CD14-positive monocyte (primary cell): ENCODE measurements at regions not wholly inside any gene's neighbourhood (a gene's known extent, or its start where the extent isn't known, plus 50 kb on each side); places are given as distances from the start of the nearest gene placed in this dataset.

Experiments
- DNase-seq, 3 donors: peaks; one replicate each; pipeline ENCODE4 v3.0.0-alpha.2; 2011 to 2022
- H2AFZ ChIP-seq: 2 replicates; pipeline ENCODE4 v1.6.0; 2012; ENCODE audit warnings: mild to moderate bottlenecking, low read depth, low read length, inconsistent platforms; ENCODE audit not compliant: insufficient read depth, poor library complexity, severe bottlenecking
- H3K27ac ChIP-seq, 2 donors: 1 replicate in 1 of 2; 2 replicates in 1 of 2; pipeline ENCODE4 v1.5.1; 2012 to 2013; ENCODE audit warnings: low read length in 2 of 2, control low read depth in 1 of 2, inconsistent platforms in 1 of 2, low read depth in 1 of 2, mild to moderate bottlenecking in 1 of 2
- H3K27me3 ChIP-seq, 2 donors: one replicate each; pipeline versions ENCODE4 v1.6.0 to v1.6.1; 2011 to 2013; ENCODE audit warnings: low read length in 2 of 2; ENCODE audit not compliant: control insufficient read depth in 2 of 2, insufficient read depth in 2 of 2
- H3K36me3 ChIP-seq, 2 donors: replicated peaks in 1 of 2; 1 replicate in 1 of 2; 2 replicates in 1 of 2; pipeline versions ENCODE4 v1.5.1 to v1.6.1; 2012 to 2013; ENCODE audit warnings: low read length in 2 of 2, control low read depth in 1 of 2, inconsistent platforms in 1 of 2, mild to moderate bottlenecking in 1 of 2; ENCODE audit not compliant: insufficient read depth in 2 of 2, control insufficient read depth in 1 of 2
- H3K4me1 ChIP-seq, 2 donors: 1 replicate in 1 of 2; 2 replicates in 1 of 2; pipeline versions ENCODE4 v1.5.1 to v1.6.1; 2012 to 2013; ENCODE audit warnings: low read length in 2 of 2, control low read depth in 1 of 2, inconsistent platforms in 1 of 2, mild to moderate bottlenecking in 1 of 2, moderate library complexity in 1 of 2; ENCODE audit not compliant: insufficient read depth in 2 of 2, control insufficient read depth in 1 of 2
- H3K4me2 ChIP-seq: replicated peaks from 2 replicates; pipeline ENCODE3; 2012; ENCODE audit warnings: low read length, moderate library complexity, mild to moderate bottlenecking; ENCODE audit not compliant: poor library complexity, severe bottlenecking; ENCODE audit errors: extremely low read depth
- H3K4me3 ChIP-seq, 3 experiments: fragments of 200-600 bp in 1 of 3; sonication (generic) in 1 of 3; replicated peaks in 1 of 3; 1 replicate in 2 of 3; 2 replicates in 1 of 3; pipeline ENCODE4 v1.5.1; 2011 to 2013; ENCODE audit warnings: low read length in 3 of 3, mild to moderate bottlenecking in 3 of 3, control low read depth in 2 of 3, low read depth in 2 of 3, inconsistent platforms in 1 of 3, moderate library complexity in 1 of 3
- H3K79me2 ChIP-seq: 2 replicates; pipeline ENCODE4 v1.6.0; 2012; ENCODE audit warnings: mild to moderate bottlenecking, control low read depth, inconsistent platforms, low read length, moderate library complexity; ENCODE audit not compliant: insufficient read depth
- H3K9ac ChIP-seq: 2 replicates; pipeline ENCODE4 v1.6.0; 2017; ENCODE audit warnings: low read length, mild to moderate bottlenecking; ENCODE audit not compliant: insufficient read depth, poor library complexity, severe bottlenecking
- H3K9me3 ChIP-seq, 2 donors: replicated peaks in 1 of 2; 1 replicate in 1 of 2; 2 replicates in 1 of 2; pipeline versions ENCODE4 v1.5.1 to v1.6.1; 2012 to 2013; ENCODE audit warnings: low read length in 2 of 2, control low read depth in 1 of 2; ENCODE audit not compliant: control insufficient read depth in 1 of 2, insufficient read depth in 1 of 2
- H4K20me1 ChIP-seq: 2 replicates; pipeline ENCODE4 v1.6.0; 2012; ENCODE audit warnings: mild to moderate bottlenecking, low read length, control low read depth, moderate library complexity; ENCODE audit not compliant: insufficient read depth
- H3K27ac Mint-ChIP-seq, 7 donors: one replicate each; pipeline ENCODE4 v1.8.0; 2020; ENCODE audit warnings: mild to moderate bottlenecking in 7 of 7, mixed read lengths in 7 of 7, moderate library complexity in 6 of 7, inconsistent platforms in 2 of 7
- H3K27me3 Mint-ChIP-seq, 3 donors: one replicate each; pipeline ENCODE4 v1.8.0; 2021 to 2022; ENCODE audit warnings: low read depth in 3 of 3, mild to moderate bottlenecking in 3 of 3, mixed read lengths in 3 of 3, moderate library complexity in 3 of 3, inconsistent platforms in 1 of 3
- H3K36me3 Mint-ChIP-seq, 2 donors: one replicate each; pipeline ENCODE4 v1.8.0; 2020; ENCODE audit warnings: mixed read lengths in 2 of 2, inconsistent platforms in 1 of 2, mild to moderate bottlenecking in 1 of 2
- H3K4me1 Mint-ChIP-seq: one replicate; pipeline ENCODE4 v1.8.0; 2020; ENCODE audit warnings: mild to moderate bottlenecking, mixed read lengths
- H3K4me3 Mint-ChIP-seq, 2 donors: one replicate each; pipeline ENCODE4 v1.8.0; 2020; ENCODE audit warnings: mild to moderate bottlenecking in 2 of 2, mixed read lengths in 2 of 2, moderate library complexity in 1 of 2
- H3K9me3 Mint-ChIP-seq, 7 donors: one replicate each; pipeline ENCODE4 v1.8.0; 2020 to 2022; ENCODE audit warnings: mixed read lengths in 7 of 7, mild to moderate bottlenecking in 6 of 7, moderate library complexity in 6 of 7, inconsistent platforms in 2 of 7
- WGBS: methylation state at CpG from one replicate; pipeline ENCODE4 v1.1.5; 2013; ENCODE audit warnings: missing lambda C conversion rate; ENCODE audit not compliant: insufficient coverage; 5-methylcytosine and 5-hydroxymethylcytosine counted together
- intact Hi-C, 2 donors: fragments of 100-400 bp; cut with micrococcal nuclease; formaldehyde crosslinking; loops; one replicate each; pipeline versions ENCODE4 v1.15.0 to v1.15.1; 2023
- TF ChIP-seq, protein P1 (sequence below): fragments of 200-600 bp; IDR thresholded peaks from one replicate; pipeline ENCODE4 v1.8.0; 2022; ENCODE audit warnings: antibody characterized with exemption, mild to moderate bottlenecking

DNA sequence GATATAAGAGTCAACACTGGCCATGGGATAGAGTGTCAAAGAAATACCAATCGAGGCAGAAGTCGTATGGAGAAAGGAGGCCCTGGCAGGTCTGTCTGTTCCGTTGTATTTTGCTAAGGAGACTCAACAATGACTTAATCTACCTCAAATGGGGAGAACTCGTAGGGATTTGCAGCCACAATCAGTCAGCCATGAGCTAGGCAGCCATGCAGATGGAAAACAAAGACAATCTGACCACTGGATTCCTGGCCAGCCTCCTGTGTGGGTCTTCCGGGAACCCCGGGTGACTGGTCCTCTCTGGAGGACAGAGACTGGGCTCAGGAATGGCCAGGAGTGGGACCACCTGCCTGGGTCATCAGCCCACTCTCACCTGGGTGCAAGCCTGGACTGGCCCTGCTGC is 167.8 kb downstream of the ETS2 start:
- no peak overlapping the region for H3K4me2 ChIP-seq
- H3K27ac ChIP-seq: no peak overlapping the region
- H3K36me3 ChIP-seq: no peaks in the 10 kb centered on the region
- H4K20me1 ChIP-seq: no peaks in the 10 kb centered on the region
- no peaks in the 10 kb centered on the region for H3K79me2 ChIP-seq
- TF ChIP-seq, protein P1, sequence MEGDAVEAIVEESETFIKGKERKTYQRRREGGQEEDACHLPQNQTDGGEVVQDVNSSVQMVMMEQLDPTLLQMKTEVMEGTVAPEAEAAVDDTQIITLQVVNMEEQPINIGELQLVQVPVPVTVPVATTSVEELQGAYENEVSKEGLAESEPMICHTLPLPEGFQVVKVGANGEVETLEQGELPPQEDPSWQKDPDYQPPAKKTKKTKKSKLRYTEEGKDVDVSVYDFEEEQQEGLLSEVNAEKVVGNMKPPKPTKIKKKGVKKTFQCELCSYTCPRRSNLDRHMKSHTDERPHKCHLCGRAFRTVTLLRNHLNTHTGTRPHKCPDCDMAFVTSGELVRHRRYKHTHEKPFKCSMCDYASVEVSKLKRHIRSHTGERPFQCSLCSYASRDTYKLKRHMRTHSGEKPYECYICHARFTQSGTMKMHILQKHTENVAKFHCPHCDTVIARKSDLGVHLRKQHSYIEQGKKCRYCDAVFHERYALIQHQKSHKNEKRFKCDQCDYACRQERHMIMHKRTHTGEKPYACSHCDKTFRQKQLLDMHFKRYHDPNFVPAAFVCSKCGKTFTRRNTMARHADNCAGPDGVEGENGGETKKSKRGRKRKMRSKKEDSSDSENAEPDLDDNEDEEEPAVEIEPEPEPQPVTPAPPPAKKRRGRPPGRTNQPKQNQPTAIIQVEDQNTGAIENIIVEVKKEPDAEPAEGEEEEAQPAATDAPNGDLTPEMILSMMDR: no peak
- Mint-ChIP-seq H3K4me3 (no peak overlapping the region), H3K36me3 (no peaks in the 10 kb centered on the region), H3K9me3 (peaks cover 0 to 6% (median 0%) of the 10 kb centered on the region in 7 donors), H3K27ac (peak overlapping the region in 1 of 7 donors; percentile 7), H3K4me1 (no peaks in the 10 kb centered on the region), H3K27me3 (peaks cover 0 to 1% (median 0%) of the 10 kb centered on the region in 3 donors)
- WGBS: 97% methylated on average over 5 of the region's 6 CpGs
- no peak overlapping the region for H2AFZ ChIP-seq
- intact Hi-C loops: no loop called here
- no peaks in the 10 kb centered on the region for H3K27me3 ChIP-seq
- no peak overlapping the region for H3K9ac ChIP-seq
- DNase-seq: no peak
- no peaks in the 10 kb centered on the region for H3K4me1 ChIP-seq
- H3K9me3 ChIP-seq: no peaks in the 10 kb centered on the region
- H3K4me3 ChIP-seq: no peak overlapping the region

DNA sequence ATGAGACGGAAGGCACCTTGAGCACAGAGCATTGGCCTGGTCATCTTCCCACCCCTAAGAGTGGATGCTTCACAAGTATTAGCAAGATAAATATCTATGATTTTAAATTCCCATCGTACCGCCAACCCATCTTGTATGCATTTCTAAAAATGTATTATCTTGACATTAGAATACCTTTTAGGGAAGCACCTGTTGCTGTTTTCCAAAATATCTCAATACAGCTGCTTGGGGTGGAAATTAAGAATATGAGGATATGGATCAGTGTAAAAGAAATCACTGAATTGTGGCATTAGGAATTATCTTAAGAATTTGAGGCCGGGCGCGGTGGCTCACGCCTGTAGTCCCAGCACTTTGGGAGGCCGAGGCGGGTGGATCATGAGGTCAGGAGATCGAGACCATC is 166.3 kb downstream of the ETS2 start:
- H3K4me3 ChIP-seq: no peak overlapping the region
- H2AFZ ChIP-seq: no peak overlapping the region
- H3K27ac Mint-ChIP-seq: no peak overlapping the region
- no peaks in the 10 kb centered on the region for H4K20me1 ChIP-seq
- H3K36me3 Mint-ChIP-seq: no peaks in the 10 kb centered on the region
- H3K4me1 Mint-ChIP-seq: no peaks in the 10 kb centered on the region
- intact Hi-C loops: no loop called here
- no peak overlapping the region for H3K4me3 Mint-ChIP-seq
- no peak overlapping the region for H3K4me2 ChIP-seq
- H3K9ac ChIP-seq: no peak overlapping the region
- no peaks in the 10 kb centered on the region for H3K9me3 ChIP-seq
- no peaks in the 10 kb centered on the region for H3K79me2 ChIP-seq
- no peak overlapping the region for H3K27ac ChIP-seq
- H3K9me3 Mint-ChIP-seq: peaks cover 0 to 6% (median 0%) of the 10 kb centered on the region in 7 donors
- H3K27me3 Mint-ChIP-seq: peaks cover 0 to 5% (median 0%) of the 10 kb centered on the region in 3 donors
- no peaks in the 10 kb centered on the region for H3K27me3 ChIP-seq
- TF ChIP-seq, protein P1: no peak
- H3K4me1 ChIP-seq: no peaks in the 10 kb centered on the region
- no CpG with 5 or more reads among the region's 10 CpGs for WGBS
- no peaks in the 10 kb centered on the region for H3K36me3 ChIP-seq
- no peak for DNase-seq
